ENCODE measurements at regions not wholly inside any gene's neighbourhood (a gene's known extent, or its start where the extent isn't known, plus 50 kb on each side); places are given as distances from the start of the nearest gene placed in this dataset.

- no peak for TF ChIP-seq ZFX (IDR thresholded peaks at IDR 0.05)
- no peak for TF ChIP-seq CTCF (conservative IDR thresholded peaks at IDR 0.05)
- H3K27ac ChIP-seq, result no peak overlapping the region
Observed at GRCh38 chr17:33385133-33385532, 92.0 kb upstream of the ASIC2 start.

GRCh38 chr17:33385713-33386112 lies 92.6 kb upstream of the ASIC2 start:
- no peak overlapping the region for H3K27ac ChIP-seq
- no peak for TF ChIP-seq CTCF (conservative IDR thresholded peaks at IDR 0.05)
- TF ChIP-seq ZFX (IDR thresholded peaks at IDR 0.05), result no peak

GRCh38 chr17:33387406-33387805 lies 94.3 kb upstream of the ASIC2 start:
- H3K27ac ChIP-seq, result no peak overlapping the region
- TF ChIP-seq CTCF (conservative IDR thresholded peaks at IDR 0.05) (no peak), ZFX (IDR thresholded peaks at IDR 0.05) (no peak)

- no peak overlapping the region for H3K27ac ChIP-seq
- TF ChIP-seq ZFX (IDR thresholded peaks at IDR 0.05), result no peak
- no peak for TF ChIP-seq CTCF (conservative IDR thresholded peaks at IDR 0.05)
Observed at GRCh38 chr17:33389504-33390135, 96.5 kb upstream of the ASIC2 start.

- TF ChIP-seq ZFX (IDR thresholded peaks at IDR 0.05), result no peak
- no peak for TF ChIP-seq CTCF (conservative IDR thresholded peaks at IDR 0.05)
- no peak overlapping the region for H3K27ac ChIP-seq
Observed at GRCh38 chr17:33390479-33391176, 97.5 kb upstream of the ASIC2 start.

GRCh38 chr17:33396818-33397217 lies 103.7 kb upstream of the ASIC2 start:
- no peak overlapping the region for H3K27ac ChIP-seq
- TF ChIP-seq CTCF (conservative IDR thresholded peaks at IDR 0.05), result no peak
- TF ChIP-seq ZFX (IDR thresholded peaks at IDR 0.05), result no peak

GRCh38 chr17:33398386-33398785 lies 105.3 kb upstream of the ASIC2 start:
- TF ChIP-seq ZFX (IDR thresholded peaks at IDR 0.05), result no peak
- TF ChIP-seq CTCF (conservative IDR thresholded peaks at IDR 0.05), result no peak

More at GRCh38 chr17:33398386-33398785, 105.3 kb upstream of the ASIC2 start:
- no peak overlapping the region for H3K27ac ChIP-seq
